ENCODE measurements at regions not wholly inside any gene's neighbourhood (a gene's known extent, or its start where the extent isn't known, plus 50 kb on each side); places are given as distances from the start of the nearest gene placed in this dataset.
A peak's percentile ranks its signal among the peaks of the same experiment; 100 is the strongest.
"Not testable (repeated sequence)": the region's sequence is repeated elsewhere in the genome, so short reads cannot be mapped to it uniquely, and the experiment has no call there.

GRCh38 chr3:101913168-101913567 is 63.9 kb downstream of the NFKBIZ start:
- no peak for DNase-seq

DNA sequence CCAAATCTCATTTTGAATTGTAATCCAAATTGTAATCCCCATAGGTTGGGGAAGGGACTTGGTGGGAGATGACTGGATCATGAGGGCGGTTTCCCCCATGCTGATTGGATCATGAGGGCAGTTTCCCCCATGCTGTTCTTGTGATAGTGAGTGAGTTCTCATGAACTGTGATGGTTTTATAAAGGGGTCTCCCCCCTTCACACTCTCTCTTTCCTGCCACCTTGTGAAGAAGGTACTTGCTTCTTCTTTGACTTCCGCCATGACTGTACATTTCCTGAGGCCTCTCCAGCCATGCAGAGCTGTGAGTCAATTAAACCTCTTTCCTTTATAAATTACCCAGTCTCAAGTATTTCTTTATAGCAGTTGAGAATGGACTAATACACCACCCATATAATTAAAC is 68.4 kb downstream of the NFKBIZ start:
- DNase-seq: not testable (repeated sequence)

- DNase-seq: not testable (repeated sequence)
Measured at GRCh38 chr3:101922151-101922725, 72.9 kb downstream of the NFKBIZ start.

- DNase-seq: peak; percentile 65
Measured at GRCh38 chr3:101924621-101925020, 75.3 kb downstream of the NFKBIZ start.

GRCh38 chr3:101925124-101925523 is 75.8 kb downstream of the NFKBIZ start:
- DNase-seq: not testable (repeated sequence)

- DNase-seq: no peak
Measured at GRCh38 chr3:101925564-101925963, 76.2 kb downstream of the NFKBIZ start.

- no peak for DNase-seq
Measured at GRCh38 chr3:101926594-101927105, 77.3 kb downstream of the NFKBIZ start.

DNA sequence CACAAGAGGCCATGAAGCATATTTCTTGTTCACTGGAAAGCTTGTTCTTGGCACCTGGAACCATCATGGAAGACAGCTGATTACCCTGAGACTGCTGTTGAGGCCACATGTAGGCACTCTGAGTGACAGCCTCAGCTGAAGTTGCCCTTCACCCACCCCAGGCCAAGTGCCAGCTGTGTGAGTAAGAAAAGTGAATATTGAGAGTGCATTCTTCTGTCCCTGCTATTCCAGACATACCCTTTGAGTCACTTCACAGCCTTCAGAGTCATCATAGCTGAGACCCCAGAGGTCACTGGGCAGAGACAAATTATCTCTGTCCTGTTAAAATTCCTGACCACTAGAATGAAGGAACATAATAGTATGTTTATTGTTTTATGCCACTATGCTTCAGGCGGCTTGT is 79.6 kb downstream of the NFKBIZ start:
- DNase-seq: no peak

GRCh38 chr3:101931081-101931480 is 81.8 kb downstream of the NFKBIZ start:
- DNase-seq: no peak

DNA sequence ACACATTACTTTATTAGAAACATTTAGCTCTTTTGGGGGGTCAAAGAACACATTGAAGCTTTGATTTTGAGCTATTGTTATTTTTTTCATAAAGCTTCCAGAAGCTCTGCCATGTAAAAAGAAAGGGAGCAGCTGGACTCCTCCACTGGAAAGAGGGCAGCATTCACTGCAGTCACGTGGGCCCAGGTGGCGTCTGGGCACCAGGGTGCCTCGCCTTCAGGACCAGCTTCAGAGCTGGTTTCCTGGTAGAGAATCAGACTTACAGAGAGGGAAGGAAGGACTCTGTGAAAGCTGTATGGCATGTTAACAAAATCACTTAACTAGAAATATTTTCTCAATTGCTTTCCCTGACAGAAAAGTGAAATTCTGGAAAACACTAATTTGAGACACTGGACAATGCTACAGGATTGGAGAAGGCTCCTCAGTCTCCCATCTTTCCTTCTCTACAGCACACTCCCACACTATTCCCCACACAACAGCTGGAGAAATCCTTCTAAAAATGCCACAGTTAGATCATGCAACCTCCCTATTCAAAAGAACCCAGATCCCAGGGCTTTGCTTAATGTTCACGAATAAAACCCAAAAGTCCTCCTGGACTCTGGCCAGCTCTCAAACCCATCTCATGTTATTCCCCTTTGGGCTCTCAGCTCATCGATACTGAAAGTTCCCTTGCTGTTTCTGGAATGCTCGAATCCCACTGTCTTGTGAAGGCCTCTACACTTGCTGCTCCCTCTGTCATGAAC is 83.2 kb downstream of the NFKBIZ start:
- no peak for DNase-seq

- DNase-seq: peak; percentile 85
Measured at GRCh38 chr3:101936419-101937356, 87.4 kb downstream of the NFKBIZ start.

- peak; percentile 75 for DNase-seq
Measured at GRCh38 chr3:101938262-101938847, 89.0 kb downstream of the NFKBIZ start.

DNA sequence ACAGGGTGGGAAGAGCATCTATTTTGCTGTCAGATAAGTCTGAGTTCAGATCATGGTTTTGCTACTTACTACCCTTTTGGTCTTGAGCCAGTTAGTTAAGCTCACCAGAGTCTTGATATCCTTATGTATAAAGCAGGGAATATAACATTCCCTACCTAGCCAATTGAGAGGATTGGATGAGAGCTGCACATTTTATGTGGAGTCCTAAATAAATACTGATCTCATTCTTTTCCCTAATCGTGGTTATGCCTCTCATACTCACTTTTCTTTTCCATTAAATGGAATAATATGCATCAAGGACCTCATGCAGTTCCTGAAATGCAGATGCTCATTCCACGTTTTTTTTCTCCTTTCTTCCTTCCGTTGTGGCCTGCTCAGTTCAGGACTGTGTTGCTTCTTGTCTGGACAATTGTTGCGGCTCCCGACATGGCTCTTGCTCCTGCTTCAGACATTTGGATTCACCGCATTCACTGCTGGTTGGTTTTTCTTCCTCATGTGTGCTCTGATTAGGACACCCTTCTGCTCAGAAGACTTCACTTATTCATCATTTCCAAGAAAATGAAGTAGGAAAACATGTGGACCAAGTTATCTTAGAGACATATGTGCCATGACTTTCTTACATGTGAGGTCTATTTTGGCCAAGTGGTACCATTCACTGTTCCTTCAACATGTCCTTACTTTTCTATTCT is 90.2 kb downstream of the NFKBIZ start:
- DNase-seq: no peak

- DNase-seq: peak; percentile 75
Measured at GRCh38 chr3:101940521-101941317, 91.4 kb downstream of the NFKBIZ start.

DNA sequence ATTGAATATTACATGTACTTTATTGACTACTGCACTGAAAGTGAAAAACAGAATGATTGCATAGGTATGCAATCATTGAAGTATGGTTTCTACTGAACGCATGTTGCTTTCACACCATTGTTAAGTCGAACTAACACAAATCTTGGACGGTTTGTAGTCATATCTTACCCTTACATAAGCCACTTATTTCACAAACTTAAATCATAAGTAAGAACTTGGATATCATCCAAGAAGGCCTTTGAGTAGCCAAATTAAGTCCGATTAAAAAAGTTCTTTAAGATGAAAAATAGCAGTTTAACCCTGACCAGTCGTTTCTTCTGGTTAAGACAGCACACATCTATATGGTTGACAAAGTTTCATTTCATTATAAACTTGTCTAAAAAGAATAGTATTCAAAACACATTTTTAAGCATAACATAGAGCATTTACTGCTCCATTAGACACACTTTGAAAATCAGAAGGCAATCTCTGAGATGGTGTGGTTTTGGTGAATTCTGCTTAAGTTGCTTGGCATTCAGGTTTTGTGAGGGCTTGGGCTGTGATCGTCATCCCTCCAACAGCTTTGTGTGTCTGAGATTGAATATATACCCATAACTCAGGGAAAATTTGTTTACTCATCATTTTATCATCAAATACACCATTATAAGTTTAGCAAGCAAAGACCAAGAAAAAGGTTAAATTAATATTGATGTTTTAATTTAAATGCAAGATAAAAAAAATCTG is 92.2 kb downstream of the NFKBIZ start:
- DNase-seq: peak; percentile 25

DNA sequence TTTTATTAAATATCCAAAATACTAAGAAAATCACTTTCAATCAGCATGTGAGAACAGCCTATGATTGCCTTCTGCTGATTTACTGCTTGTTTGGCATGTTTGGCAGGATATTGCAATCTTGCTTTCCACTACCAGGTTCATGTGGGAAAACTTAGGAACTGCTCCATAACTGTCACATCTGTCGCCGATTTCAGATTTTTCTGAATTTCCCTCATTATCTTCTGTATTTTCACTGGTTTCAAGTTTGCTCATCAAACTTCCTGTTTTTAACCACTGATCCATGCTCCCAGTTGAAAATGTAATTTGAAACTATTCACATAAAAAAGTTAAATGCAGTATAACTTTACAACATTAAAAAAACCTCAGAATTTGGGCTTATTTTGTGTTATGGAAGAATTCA is 93.0 kb downstream of the NFKBIZ start:
- peak; percentile 24 for DNase-seq

DNA sequence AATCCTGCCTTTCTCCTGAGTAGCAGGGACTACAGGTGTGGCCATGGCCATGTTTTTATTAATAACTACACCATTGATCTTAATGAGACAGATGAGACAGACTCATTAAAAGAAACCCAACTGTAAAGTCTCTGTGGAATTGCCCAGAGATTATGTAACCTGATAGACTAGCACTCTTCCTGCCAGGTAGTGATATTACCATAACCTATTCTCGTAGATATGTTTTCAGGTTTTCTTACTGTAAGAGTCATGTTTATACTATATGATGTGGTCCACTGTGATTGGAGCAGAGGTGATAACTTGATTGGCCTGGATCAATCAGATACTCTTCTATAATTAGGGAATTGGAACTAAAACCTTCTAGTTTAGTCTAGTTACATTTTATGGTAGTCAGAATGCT is 93.7 kb downstream of the NFKBIZ start:
- no peak for DNase-seq

- DNase-seq: no peak
Measured at GRCh38 chr3:101944308-101944707, 95.0 kb downstream of the NFKBIZ start.

DNA sequence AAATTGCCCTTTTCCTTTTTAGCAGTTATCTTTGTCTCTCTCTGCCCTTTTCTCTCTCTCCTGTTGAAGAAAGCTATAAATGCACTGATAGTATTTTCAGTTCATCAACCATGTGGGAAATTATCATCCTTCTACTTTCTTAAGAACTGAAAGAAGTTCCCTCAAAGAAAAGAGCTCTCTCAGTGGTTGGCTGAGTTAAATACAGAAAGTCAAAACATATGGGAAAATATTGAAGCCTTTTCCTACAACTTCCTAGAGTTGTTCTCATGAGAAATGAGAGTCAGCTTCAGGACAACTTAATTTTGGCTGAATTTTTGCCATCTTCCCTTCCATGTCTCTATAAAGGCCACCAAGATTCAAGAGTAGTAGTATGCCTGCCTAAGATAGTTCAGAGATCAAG is 96.7 kb downstream of the NFKBIZ start:
- DNase-seq: no peak

GRCh38 chr3:101946906-101947305 is 97.6 kb downstream of the NFKBIZ start:
- DNase-seq: no peak

- DNase-seq: no peak
Measured at GRCh38 chr3:101950510-101950909, 101.2 kb downstream of the NFKBIZ start.

Data from hematopoietic multipotent progenitor cell treated with erythropoietin and hydrocortisone succinate and interleukin-3 and kit ligand, for 4 days (in vitro differentiated cells).